DOHH2 (cell line): ENCODE measurements at regions not wholly inside any gene's neighbourhood (a gene's known extent, or its start where the extent isn't known, plus 50 kb on each side); places are given as distances from the start of the nearest gene placed in this dataset.

Experiments
- CTCF ChIP-seq: fragments of 200-600 bp; sonication (generic); IDR thresholded peaks from one replicate; pipeline ENCODE4 v1.5.1; 2014; ENCODE audit warnings: antibody characterized with exemption, mild to moderate bottlenecking, low read depth, low read length; ENCODE audit not compliant: poor library complexity, severe bottlenecking
- EZH2phosphoT487 ChIP-seq: fragments of 200-600 bp; sonication (generic); IDR thresholded peaks from 2 replicates; pipeline ENCODE4 v1.6.1; 2017; ENCODE audit warnings: borderline replicate concordance, mild to moderate bottlenecking, antibody characterized with exemption, low read length, moderate library complexity, mixed read lengths

GRCh38 chr14:66104486-66104885 is 381.7 kb upstream of the CCDC196 start:
- TF ChIP-seq CTCF (no peak), EZH2phosphoT487 (no peak)
